Mucosa of descending colon (tissue), 3 donors: ENCODE measurements at regions not wholly inside any gene's neighbourhood (a gene's known extent, or its start where the extent isn't known, plus 50 kb on each side); places are given as distances from the start of the nearest gene placed in this dataset.

Source experiments
- ATAC-seq: fragments of 200-7000 bp; cut with Tn5 transposase; one replicate; pipeline ENCODE4 v1.9.1; 2020; ENCODE audit warnings: mild to moderate bottlenecking, moderate library complexity
- DNase-seq, 3 donors: peaks; one replicate each; pipeline ENCODE4 v3.0.0-alpha.2; 2020
- H3K36me3 ChIP-seq: fragments of 200-600 bp; one replicate; pipeline ENCODE4 v1.8.0; 2021; ENCODE audit warnings: low read depth, mild to moderate bottlenecking
- H3K4me1 ChIP-seq: fragments of 200-600 bp; one replicate; pipeline ENCODE4 v1.8.0; 2021; ENCODE audit warnings: low read depth, mild to moderate bottlenecking
- H3K4me3 ChIP-seq: fragments of 200-600 bp; one replicate; pipeline ENCODE4 v1.8.0; 2021; ENCODE audit warnings: mild to moderate bottlenecking
- H3K9me3 ChIP-seq: fragments of 200-600 bp; one replicate; pipeline ENCODE4 v1.8.0; 2021; ENCODE audit warnings: mild to moderate bottlenecking
- intact Hi-C, 2 donors: fragments of 100-400 bp; cut with DNase I in 1 of 2; cut with micrococcal nuclease in 1 of 2; formaldehyde crosslinking; loops; one replicate each; pipeline versions ENCODE4 v1.11.0 to v1.11.1; 2022; cut with DNase I, micrococcal nuclease
- TF ChIP-seq, protein P1 (sequence below): fragments of 200-600 bp; IDR thresholded peaks from one replicate; pipeline ENCODE4 v1.8.0; 2022; ENCODE audit warnings: antibody characterized with exemption, mild to moderate bottlenecking
- donor health status: DM: no; HTN: no; CAD: no; lungs with moderate emphysema.
- donor health status: DM: no; HTN: no; CAD: no.
- donor health status: DM: no; HTN: yes; CAD: no.

DNA sequence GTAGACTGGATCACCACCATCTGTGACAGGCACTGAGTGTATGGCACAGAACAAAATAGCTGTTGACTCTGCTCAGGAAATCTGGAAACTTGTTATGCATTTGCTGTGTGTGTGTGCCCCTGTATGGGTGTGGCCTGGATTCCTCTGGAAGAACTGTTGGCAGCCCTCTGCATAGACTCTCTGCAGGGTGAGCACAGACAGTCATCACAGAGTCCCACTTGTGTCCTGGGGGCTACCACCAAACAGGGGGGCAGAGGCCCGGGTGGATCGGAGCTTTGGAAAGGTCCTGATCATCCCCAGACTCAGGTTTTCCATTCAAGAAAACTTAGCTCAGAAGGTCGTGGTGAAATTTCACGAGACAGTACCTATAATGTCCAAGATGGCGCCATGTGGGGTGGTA, 258.6 kb downstream of the SOX11 start:
- Histone ChIP-seq H3K9me3 (peaks cover 2% of the 10 kb centered on the region), H3K4me1 (no peaks in the 10 kb centered on the region), H3K4me3 (no peak overlapping the region), H3K36me3 (no peaks in the 10 kb centered on the region)
- intact Hi-C loops: no loop called here
- DNase-seq (no peak), ATAC-seq (no peak)
- TF ChIP-seq, protein P1, sequence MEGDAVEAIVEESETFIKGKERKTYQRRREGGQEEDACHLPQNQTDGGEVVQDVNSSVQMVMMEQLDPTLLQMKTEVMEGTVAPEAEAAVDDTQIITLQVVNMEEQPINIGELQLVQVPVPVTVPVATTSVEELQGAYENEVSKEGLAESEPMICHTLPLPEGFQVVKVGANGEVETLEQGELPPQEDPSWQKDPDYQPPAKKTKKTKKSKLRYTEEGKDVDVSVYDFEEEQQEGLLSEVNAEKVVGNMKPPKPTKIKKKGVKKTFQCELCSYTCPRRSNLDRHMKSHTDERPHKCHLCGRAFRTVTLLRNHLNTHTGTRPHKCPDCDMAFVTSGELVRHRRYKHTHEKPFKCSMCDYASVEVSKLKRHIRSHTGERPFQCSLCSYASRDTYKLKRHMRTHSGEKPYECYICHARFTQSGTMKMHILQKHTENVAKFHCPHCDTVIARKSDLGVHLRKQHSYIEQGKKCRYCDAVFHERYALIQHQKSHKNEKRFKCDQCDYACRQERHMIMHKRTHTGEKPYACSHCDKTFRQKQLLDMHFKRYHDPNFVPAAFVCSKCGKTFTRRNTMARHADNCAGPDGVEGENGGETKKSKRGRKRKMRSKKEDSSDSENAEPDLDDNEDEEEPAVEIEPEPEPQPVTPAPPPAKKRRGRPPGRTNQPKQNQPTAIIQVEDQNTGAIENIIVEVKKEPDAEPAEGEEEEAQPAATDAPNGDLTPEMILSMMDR: no peak

DNA sequence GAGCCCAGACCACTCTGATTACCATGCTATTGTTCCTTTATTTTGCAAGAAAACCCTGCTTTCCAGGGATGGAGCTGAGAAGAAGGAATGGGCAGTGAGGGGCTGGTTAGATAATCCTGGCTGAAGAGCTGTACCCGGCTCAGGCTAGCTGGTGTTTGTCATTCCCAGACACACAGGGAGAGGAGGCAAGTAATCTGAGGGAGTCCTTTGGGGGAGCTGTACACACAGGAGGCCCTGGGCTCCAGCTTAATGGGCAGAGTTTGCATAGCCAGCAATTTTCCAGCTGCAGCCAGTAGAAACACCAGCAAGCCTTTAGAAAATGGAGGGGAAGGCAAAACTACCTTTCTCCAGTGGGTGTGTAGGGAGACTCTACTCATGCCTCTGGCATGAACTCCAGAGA, 259.3 kb downstream of the SOX11 start:
- Histone ChIP-seq H3K9me3 (peaks cover 2% of the 10 kb centered on the region), H3K4me3 (no peak overlapping the region), H3K36me3 (no peaks in the 10 kb centered on the region), H3K4me1 (no peaks in the 10 kb centered on the region)
- TF ChIP-seq, protein P1: no peak
- intact Hi-C loops: no loop called here
- no peak for DNase-seq
- no peak for ATAC-seq

DNA sequence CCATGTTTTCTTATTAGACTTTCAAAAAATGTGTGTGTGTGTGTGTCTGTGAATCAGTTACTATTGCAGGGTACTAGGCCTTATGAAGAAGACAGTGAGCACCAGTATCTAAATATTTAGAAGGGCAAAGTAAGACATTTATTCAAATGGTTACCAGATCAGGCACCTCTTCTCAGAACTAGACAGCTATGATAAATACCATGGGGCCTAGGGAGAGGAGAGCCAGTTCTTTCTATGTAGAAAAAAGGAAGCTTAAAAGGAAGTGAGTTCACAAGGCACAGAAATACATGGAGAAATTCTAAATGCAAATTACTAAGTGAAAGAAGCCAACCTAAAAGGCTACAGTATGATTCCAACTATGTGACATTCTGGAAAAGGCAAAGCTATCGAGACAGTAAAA, 261.3 kb downstream of the SOX11 start:
- H3K9me3 ChIP-seq: peaks cover 2% of the 10 kb centered on the region
- DNase-seq: no peak
- no peak overlapping the region for H3K4me3 ChIP-seq
- no peaks in the 10 kb centered on the region for H3K36me3 ChIP-seq
- H3K4me1 ChIP-seq: no peaks in the 10 kb centered on the region
- TF ChIP-seq, protein P1: no peak
- intact Hi-C loops: no loop called here
- ATAC-seq: no peak

DNA sequence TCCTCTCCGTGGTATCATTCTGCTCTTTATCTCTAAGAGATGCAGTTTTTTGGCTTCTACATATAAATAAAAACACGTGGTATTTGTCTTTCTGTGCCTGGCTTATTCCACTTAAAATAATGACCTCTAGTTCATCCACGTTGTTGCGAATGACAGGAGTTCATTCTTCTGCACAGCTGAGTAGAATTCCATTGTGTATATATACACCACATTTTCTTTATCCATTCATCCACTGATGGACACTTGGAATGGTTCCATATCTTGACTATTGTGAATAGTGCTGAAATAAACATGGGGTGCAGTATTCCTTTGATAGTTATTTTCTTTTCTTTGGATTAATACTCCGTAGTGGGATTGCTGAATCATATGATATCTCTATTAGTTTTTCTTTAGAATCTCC, 262.3 kb downstream of the SOX11 start:
- DNase-seq (no peak), ATAC-seq (no peak)
- H3K4me1 ChIP-seq: no peaks in the 10 kb centered on the region
- H3K36me3 ChIP-seq: no peaks in the 10 kb centered on the region
- no peak overlapping the region for H3K4me3 ChIP-seq
- peaks cover 2% of the 10 kb centered on the region for H3K9me3 ChIP-seq
- TF ChIP-seq, protein P1: no peak
- intact Hi-C loops: no loop called here

DNA sequence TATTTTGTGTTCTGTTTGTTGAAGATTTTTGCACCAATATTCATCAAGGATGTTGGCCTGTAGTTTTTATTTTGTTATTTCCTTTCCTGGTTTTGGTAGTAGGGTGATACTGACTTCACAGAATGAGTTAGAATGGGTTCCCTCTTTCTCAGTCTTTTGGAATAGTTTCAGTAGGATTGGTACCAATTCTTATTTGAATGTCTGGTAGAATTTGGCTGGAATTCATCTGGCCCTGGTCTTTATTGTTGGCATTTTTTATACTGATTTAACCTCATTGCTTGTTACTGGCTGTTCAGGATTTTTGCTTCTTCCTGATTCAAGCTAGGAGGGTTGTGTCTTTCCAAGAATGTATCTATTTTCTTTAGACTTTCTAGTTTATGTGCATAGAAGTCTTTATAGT, 263.7 kb downstream of the SOX11 start:
- no peaks in the 10 kb centered on the region for H3K36me3 ChIP-seq
- peaks cover 2% of the 10 kb centered on the region for H3K9me3 ChIP-seq
- ATAC-seq (no peak), DNase-seq (no peak)
- H3K4me3 ChIP-seq: no peak overlapping the region
- intact Hi-C loops: no loop called here
- TF ChIP-seq, protein P1: no peak
- H3K4me1 ChIP-seq: no peaks in the 10 kb centered on the region
